Endodermal cell (in vitro differentiated cells): ENCODE measurements at regions not wholly inside any gene's neighbourhood (a gene's known extent, or its start where the extent isn't known, plus 50 kb on each side); places are given as distances from the start of the nearest gene placed in this dataset.

Experiments used
- DNase-seq: peaks from one replicate; pipeline ENCODE4 v3.0.0-alpha.2; 2017
- H3K27ac ChIP-seq: 2 replicates; pipeline ENCODE4 v1.5.1; 2013; ENCODE audit warnings: mild to moderate bottlenecking, low read depth, low read length, moderate library complexity
- H3K27me3 ChIP-seq: 2 replicates; pipeline ENCODE4 v1.6.1; 2013; ENCODE audit warnings: mild to moderate bottlenecking, low read length, moderate library complexity; ENCODE audit not compliant: insufficient read depth, control insufficient read depth, poor library complexity, severe bottlenecking
- H3K36me3 ChIP-seq: 2 replicates; pipeline ENCODE4 v1.7.0; 2013; ENCODE audit warnings: mild to moderate bottlenecking, low read length, moderate library complexity; ENCODE audit not compliant: control insufficient read depth, insufficient read depth
- H3K4me1 ChIP-seq: one replicate; pipeline ENCODE4 v1.7.0; 2013; ENCODE audit warnings: low read length; ENCODE audit not compliant: control insufficient read depth, insufficient read depth
- H3K4me3 ChIP-seq: 2 replicates; pipeline ENCODE4 v1.5.1; 2013; ENCODE audit warnings: mild to moderate bottlenecking, low read length, moderate library complexity
- H3K9ac ChIP-seq: 2 replicates; pipeline ENCODE4 v1.6.1; 2013; ENCODE audit warnings: mild to moderate bottlenecking, low read length, moderate library complexity; ENCODE audit not compliant: poor library complexity, severe bottlenecking; ENCODE audit errors: extremely low read depth
- H3K9me3 ChIP-seq: 2 replicates; pipeline ENCODE4 v1.6.1; 2013; ENCODE audit warnings: mild to moderate bottlenecking, low read length, moderate library complexity; ENCODE audit not compliant: control insufficient read depth
- H3K27ac Mint-ChIP-seq: 2 replicates; pipeline ENCODE4 v1.8.0; 2020; ENCODE audit warnings: mixed read lengths
- H3K27me3 Mint-ChIP-seq: 2 replicates; pipeline ENCODE4 v1.8.0; 2021; ENCODE audit warnings: mild to moderate bottlenecking, mixed read lengths; ENCODE audit not compliant: insufficient read depth
- H3K36me3 Mint-ChIP-seq: 2 replicates; pipeline ENCODE4 v1.8.0; 2020; ENCODE audit warnings: low read depth, mixed read lengths
- H3K4me1 Mint-ChIP-seq: 2 replicates; pipeline ENCODE4 v1.8.0; 2020; ENCODE audit warnings: mixed read lengths
- H3K4me3 Mint-ChIP-seq: 2 replicates; pipeline ENCODE4 v1.8.0; 2020; ENCODE audit warnings: mild to moderate bottlenecking, moderate library complexity, mixed read lengths
- H3K9me3 Mint-ChIP-seq: 2 replicates; pipeline ENCODE4 v1.8.0; 2020; ENCODE audit warnings: mild to moderate bottlenecking, mixed read lengths
- WGBS, 2 experiments: methylation state at CpG; one replicate each; pipeline versions ENCODE4 v1.1.5 to v1.1.7; 2013; ENCODE audit warnings: missing lambda C conversion rate in 2 of 2, mixed read lengths in 1 of 2; ENCODE audit not compliant: insufficient coverage in 1 of 2, insufficient read length in 1 of 2; 5-methylcytosine and 5-hydroxymethylcytosine counted together
- TF ChIP-seq, protein P1 (sequence below): fragments of 200-600 bp; sonication (generic); conservative IDR thresholded peaks from 2 replicates; pipeline ENCODE4 v1.5.0; 2021; ENCODE audit warnings: antibody characterized with exemption, mild to moderate bottlenecking

DNA sequence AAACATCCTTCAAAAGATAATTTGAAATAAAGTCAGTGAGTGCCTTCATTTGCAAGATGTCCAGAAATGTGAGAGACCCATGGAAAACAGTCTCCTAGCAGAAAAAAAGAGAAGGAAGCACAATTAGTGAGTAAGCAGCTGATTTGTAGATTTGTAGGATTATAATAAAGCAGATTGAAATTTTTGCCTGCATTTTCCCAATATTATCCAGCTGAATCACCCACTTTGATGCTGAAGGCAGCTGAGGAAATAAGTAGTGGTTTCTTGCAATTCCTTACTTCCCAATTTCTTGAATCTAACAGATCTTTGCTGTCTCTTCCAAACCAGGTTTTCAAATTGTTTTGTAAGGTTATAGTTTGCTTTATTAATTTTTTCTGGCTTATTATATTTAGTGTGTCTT is 181.4 kb downstream of the GNAT3 start:
- Histone ChIP-seq H3K9me3 (peaks cover 7% of the 10 kb centered on the region), H3K36me3 (no peaks in the 10 kb centered on the region), H3K27ac (no peak overlapping the region), H3K4me1 (peaks cover under 1% of the 10 kb centered on the region), H3K27me3 (no peaks in the 10 kb centered on the region), H3K4me3 (no peak overlapping the region), H3K9ac (no peak overlapping the region)
- TF ChIP-seq, protein P1, sequence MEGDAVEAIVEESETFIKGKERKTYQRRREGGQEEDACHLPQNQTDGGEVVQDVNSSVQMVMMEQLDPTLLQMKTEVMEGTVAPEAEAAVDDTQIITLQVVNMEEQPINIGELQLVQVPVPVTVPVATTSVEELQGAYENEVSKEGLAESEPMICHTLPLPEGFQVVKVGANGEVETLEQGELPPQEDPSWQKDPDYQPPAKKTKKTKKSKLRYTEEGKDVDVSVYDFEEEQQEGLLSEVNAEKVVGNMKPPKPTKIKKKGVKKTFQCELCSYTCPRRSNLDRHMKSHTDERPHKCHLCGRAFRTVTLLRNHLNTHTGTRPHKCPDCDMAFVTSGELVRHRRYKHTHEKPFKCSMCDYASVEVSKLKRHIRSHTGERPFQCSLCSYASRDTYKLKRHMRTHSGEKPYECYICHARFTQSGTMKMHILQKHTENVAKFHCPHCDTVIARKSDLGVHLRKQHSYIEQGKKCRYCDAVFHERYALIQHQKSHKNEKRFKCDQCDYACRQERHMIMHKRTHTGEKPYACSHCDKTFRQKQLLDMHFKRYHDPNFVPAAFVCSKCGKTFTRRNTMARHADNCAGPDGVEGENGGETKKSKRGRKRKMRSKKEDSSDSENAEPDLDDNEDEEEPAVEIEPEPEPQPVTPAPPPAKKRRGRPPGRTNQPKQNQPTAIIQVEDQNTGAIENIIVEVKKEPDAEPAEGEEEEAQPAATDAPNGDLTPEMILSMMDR = no peak
- H3K27me3 Mint-ChIP-seq = no peaks in the 10 kb centered on the region
- no peak overlapping the region for H3K27ac Mint-ChIP-seq
- peaks cover 18% of the 10 kb centered on the region for H3K9me3 Mint-ChIP-seq
- H3K36me3 Mint-ChIP-seq = peaks cover 8% of the 10 kb centered on the region
- no peak for DNase-seq
- H3K4me3 Mint-ChIP-seq = no peak overlapping the region
- peaks cover 33% of the 10 kb centered on the region for H3K4me1 Mint-ChIP-seq

- H3K4me1 ChIP-seq = no peaks in the 10 kb centered on the region
- H3K27me3 ChIP-seq = no peaks in the 10 kb centered on the region
- H3K27ac Mint-ChIP-seq = no peak overlapping the region
- 92 to 100% methylated on average over 1 to 3 of the region's 3 CpGs for WGBS, 2 experiments
- H3K9me3 ChIP-seq = peaks cover 7% of the 10 kb centered on the region
- peaks cover 15% of the 10 kb centered on the region for H3K9me3 Mint-ChIP-seq
- no peak for DNase-seq
- H3K4me3 ChIP-seq = no peak overlapping the region
- H3K9ac ChIP-seq = no peak overlapping the region
- H3K36me3 ChIP-seq = no peaks in the 10 kb centered on the region
- H3K27me3 Mint-ChIP-seq = no peaks in the 10 kb centered on the region
- H3K4me1 Mint-ChIP-seq = peaks cover 20% of the 10 kb centered on the region
- H3K36me3 Mint-ChIP-seq = peaks cover 8% of the 10 kb centered on the region
- TF ChIP-seq, protein P1 = no peak
- H3K27ac ChIP-seq = no peak overlapping the region
- no peak overlapping the region for H3K4me3 Mint-ChIP-seq
Observed at GRCh38 chr7:80324032-80324431, 187.8 kb downstream of the GNAT3 start.

- WGBS, 2 experiments = 83 to 87% methylated on average over 2 of the region's 2 CpGs
- Mint-ChIP-seq H3K36me3 (no peaks in the 10 kb centered on the region), H3K9me3 (no peaks in the 10 kb centered on the region), H3K4me3 (no peak overlapping the region), H3K4me1 (peaks cover 28% of the 10 kb centered on the region), H3K27me3 (no peaks in the 10 kb centered on the region), H3K27ac (no peak overlapping the region)
- no peaks in the 10 kb centered on the region for H3K36me3 ChIP-seq
- H3K4me1 ChIP-seq = peaks cover 11% of the 10 kb centered on the region
- no peaks in the 10 kb centered on the region for H3K9me3 ChIP-seq
- TF ChIP-seq, protein P1 = no peak
- no peak overlapping the region for H3K9ac ChIP-seq
- no peak overlapping the region for H3K4me3 ChIP-seq
- H3K27me3 ChIP-seq = no peaks in the 10 kb centered on the region
- H3K27ac ChIP-seq = no peak overlapping the region
- no peak for DNase-seq
Observed at GRCh38 chr7:80319461-80319860, 184.8 kb downstream of the GNAI1 start.
